HG02763 (cell line): ENCODE measurements at regions not wholly inside any gene's neighbourhood (a gene's known extent, or its start where the extent isn't known, plus 50 kb on each side); places are given as distances from the start of the nearest gene placed in this dataset.
"Not testable (repeated sequence)": the region's sequence is repeated elsewhere in the genome, so short reads cannot be mapped to it uniquely, and the experiment has no call there.

Experiments
- ATAC-seq: cut with Tn5 transposase; IDR thresholded peaks from one replicate; pipeline ENCODE4 v1.9.1; 2021; ENCODE audit warnings: mild to moderate bottlenecking, moderate library complexity; ENCODE audit not compliant: unreplicated experiment

DNA sequence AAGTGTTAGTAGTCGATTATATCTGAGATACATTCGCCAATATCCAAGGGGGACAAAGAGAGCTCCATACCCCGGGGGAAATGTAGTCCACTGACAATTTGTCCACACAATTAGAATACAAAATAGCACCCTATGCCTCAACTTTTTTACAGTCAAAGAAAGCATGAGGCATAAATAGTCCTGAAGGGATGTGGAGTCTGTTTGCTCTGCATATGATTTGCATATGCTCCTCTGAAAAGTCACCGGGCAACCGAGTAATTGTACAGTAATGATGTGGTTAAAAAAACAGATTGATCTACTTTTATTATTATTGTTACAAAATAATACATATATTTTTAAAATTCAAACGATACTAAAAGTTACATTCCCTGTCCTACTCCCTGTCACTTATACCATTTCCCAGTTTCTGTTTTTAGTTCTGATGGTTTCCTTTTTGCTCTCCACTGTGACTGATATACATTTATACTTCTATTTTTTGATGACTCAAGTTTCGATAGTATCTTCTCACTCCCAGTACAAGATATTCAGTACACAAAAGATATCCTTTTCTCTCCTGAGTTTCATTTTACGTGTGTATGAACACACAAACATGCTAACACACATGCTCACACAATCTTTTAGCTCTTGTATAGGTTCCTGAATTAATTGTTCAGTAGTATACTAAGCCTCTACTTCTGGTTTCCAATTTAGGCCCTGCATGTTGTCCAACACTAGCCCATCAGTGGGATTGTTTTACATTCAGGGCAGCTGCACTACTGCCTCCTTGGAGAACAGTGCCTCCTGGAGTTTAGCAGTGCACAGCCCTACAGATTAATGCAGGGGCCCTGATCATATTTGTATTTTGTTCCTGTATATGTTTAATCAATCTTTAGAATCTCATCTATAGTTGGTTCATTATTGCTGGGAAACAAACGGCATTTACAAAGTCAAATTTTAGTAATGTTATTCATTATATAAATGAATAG, 130.9 kb downstream of the TES start:
- ATAC-seq = no peak

DNA sequence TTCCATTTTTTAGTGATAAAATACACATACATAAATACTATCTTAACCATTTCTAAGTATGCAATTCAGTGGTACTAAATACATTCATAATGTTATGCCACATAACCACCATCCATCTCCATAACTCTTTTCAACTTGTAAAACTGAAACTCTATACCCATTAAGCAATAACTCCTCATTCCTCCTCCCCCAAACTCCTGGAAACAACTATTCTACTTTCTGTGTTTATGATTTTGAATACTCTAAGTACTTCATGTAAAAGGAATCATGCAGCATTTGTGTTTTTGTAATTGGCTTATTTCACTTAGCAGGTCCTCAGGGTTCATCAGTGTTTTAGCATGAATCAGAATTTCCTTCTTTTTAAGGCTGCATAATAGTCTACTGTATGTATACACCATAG, 131.8 kb downstream of the TES start:
- no peak for ATAC-seq

DNA sequence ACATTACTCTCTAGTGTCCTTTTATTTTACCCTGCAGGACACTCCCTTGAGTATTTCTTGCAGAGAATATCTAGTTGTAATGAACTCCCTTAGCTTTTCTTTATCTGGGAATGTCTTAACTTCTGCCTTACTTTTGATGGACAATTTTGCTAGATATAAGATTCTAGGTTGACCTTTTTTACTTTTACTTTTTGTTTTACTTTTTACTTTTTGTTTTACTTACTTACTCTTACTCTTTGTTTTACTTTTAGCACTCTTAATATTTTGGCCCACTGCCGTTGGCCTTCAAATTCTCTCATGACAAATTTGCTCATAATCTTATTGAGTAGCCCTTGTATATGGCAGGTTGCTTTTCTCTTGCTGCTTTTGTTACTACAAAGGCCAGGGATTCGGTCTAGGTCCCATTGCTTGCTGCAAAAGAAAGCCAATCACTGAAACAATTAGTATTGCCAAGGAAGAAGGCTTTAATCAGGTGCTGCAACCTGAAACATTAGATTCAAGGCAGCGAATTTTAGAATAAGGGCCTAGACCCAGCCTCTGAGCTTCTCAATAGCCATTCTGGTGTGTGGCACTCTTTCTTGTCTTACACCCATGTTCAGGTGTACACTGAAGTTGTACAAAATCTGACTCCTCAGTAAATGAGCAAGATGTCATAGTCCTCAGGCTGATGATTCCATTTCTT, 137.0 kb downstream of the TES start:
- ATAC-seq = no peak

DNA sequence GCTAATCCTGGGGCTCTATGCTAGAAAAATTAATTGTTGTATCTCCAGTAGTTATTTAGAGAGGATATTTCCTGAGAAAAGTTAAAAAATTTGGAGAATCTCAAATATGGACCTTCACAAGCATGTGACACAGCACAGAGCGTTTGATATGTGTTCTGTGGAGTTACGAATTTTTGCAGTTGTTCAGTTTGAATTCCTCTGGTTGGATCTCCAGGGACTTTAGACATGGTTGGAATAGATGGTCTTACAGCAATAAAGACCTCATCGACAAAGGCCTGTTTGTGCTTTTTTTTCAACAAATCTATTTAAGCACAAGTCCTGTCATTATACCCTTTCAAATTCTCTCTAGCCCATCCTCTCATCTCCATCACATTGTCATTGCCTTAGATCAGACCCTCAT, 138.0 kb downstream of the TES start:
- ATAC-seq = no peak

DNA sequence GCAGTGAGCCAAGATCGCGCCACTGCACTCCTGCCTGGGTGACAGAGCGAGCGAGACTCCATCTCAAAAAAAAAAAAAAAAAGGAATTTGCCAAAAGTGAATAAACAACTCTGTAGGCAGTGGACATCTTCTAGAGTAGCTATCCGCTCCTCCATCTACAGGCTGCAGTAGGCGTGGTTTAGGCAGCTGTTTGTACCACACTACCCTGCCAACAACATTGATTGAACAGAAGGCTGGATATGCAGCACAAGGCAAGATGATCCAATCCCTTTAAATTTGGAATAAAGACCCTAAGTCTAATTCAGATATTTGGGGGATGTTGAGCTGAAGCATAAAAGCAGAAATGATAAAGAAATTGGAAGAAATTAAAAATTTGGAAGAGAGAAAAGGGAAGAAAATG, 141.6 kb downstream of the TES start:
- no peak for ATAC-seq

DNA sequence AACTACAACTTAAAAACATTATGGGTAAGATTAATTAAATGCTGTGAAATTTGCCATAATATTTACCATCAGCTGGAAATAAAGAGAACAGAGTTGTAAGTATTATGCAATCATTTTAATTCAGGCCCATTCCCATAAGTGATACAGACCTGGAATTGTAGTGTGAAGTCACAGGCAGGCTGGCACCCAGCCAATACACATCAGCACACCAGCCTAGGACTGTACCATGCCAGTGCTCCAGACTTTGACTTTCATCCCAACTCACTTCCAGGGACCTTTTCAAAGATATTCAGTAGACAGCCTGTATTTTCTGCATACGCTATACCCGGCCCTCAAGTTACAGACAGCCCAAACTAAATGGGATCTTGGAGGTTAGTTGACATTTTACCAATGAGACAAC, 143.3 kb downstream of the TES start:
- no peak for ATAC-seq

DNA sequence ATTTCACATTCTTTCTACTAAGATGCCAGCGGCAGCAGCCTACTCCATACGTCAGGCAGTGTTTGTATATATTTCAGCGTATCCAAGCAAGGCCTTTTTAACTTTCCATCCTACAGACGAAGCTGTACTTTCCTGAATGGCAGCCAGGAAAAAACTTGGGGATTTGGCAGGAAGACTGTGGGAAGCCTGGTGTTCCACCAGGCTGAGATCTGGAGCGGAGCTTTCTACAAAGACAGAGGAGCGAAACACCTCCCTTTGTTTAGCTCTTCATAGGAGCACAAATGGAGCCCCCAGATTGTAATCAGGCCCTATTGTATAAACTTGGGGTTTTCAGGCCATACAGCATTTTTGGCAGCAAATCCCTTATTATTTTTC, 143.8 kb downstream of the TES start:
- ATAC-seq = no peak

DNA sequence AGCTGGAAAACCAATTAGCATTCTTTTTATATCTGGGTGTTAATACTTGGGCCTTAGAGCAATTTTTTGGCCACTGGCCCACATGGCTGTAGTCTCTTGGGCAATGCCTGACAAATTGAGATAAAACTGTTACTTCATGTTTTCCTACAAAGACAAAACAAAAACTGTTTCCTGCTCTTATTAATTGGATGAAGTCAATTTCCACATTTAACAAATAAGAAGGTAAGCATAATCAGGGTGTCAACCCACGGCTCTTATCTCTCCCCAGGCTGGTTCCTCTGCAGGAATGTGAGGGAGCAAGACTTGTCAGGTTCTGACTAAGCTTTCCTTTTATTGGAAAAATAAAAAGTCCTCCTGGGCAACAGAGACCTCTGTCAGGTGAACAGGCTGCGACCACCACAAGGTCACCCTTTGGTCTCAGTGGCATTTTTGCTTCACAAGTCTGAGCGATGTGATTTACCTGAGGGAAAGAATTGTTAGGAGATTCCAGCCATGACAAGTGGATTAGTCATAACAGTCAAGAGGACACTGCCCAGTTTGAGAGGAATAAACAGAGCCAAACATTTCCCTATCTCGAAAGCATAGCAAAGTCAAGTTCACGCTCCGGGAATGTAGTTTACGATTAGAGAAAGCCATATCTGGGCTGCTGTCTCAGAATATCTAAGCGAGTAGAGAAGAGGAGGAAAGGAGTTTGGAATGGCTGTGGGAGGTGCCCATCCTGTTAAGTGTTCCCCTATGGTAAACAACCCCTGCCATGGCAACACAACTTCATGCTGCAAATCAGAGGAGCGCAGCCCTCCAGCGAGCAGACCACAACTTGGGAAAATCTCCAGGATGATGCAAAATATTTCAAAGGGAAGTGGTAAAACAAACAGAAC, 144.4 kb downstream of the TES start:
- ATAC-seq = no peak

DNA sequence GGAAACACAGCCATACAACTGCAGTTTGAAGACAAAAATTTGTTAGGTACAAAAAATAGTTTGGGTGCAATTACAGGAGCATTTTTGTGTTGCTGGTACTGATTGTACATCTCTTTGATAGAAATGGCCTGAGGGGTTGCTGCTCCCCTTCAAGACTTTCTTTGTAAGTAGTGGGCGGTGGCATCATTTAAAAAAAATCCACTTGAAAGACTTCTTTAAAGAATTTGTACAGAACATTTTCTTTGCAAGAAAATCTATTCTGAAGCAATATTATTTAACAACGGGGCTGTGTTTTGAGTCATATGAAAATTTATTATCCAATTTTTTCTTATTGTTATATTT, 144.1 kb upstream of the CAV2 start:
- no peak for ATAC-seq

DNA sequence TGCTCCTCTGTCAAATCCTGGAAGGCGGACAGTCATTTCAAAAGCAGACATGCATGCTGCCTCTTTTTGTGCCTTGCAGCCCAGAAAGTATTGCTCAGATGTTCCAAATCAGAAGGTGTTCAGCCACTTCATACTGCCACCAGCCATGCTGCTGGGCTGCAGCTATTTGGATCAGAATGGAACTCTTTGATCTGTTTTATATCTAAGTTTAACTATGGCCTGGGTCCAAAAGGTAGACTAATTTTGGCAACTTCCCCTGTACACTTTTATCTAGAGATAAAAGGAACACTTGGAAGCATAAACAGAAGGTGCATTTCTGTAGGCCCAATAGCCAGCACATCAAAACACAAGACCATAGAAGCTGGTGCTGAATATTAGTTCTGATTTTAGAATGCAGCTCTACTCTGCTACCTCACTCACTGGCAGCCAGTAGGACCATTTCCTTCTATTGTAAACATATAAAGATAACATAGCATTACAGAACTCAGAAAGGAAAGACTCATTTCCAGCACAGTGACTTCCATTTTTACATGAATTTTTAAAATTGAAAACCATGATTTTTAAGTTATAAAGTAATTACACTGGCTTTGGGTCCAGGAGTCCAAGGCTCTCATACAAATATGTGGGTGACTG, 143.1 kb upstream of the CAV2 start:
- no peak for ATAC-seq

DNA sequence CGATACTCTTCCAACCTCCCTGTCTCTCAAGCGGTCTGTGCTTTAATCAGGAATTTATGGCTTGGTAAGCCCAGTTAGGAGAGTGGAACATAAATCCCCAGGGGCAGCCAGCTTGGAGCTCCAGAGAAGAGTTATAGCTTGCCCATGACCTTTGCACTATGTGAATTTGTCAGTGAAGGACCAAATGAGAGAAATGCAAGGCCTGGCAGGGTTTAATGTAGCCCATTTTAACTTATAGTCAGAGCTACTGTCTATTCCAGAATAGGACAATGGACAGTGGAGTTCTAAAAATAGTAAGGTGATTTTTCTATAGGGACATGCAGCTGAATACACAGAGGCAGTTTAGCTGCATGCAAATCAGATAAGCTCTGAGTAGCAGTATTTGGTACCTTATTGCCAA, 142.6 kb upstream of the CAV2 start:
- ATAC-seq = no peak

DNA sequence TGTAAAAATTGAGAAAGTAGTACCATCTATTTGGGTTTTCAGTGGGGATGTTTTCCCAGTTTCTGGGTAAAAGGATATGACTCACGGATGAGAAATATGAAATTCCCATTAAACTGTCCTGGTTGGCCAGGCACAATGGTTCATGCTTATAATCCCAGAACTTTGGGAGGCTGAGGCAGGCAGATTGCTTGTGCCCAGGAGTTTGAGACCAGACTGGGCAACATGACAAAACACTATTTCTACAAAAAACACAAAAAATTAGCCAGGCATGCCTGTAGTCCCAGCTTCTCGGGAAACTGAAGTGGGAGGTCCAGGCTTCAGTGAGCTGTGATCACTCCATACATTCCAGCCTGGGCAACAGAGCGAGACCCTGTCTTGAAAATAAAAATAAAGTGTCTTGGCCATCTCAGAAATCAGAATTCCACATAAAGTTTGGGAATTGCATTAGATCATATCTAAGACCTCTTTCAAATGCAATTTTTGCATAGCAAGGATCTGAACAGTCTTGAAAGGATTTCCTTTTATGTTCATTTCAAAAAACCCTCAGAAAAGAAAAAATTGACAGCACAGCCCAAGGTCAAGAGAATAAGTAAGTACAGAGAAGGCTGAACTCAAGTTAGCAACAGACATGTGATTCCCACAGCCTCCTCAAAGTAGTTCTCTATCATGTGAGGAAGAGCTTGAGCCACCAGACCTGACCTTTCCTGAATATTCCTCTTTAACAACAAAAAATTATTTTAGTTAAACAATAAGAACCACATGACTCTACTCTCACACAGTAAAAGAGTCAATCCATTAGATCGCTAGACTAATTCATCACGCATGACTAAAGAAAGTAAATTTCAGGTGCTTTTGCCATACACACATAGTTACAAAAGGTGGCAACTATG, 141.5 kb upstream of the CAV2 start:
- no peak for ATAC-seq

DNA sequence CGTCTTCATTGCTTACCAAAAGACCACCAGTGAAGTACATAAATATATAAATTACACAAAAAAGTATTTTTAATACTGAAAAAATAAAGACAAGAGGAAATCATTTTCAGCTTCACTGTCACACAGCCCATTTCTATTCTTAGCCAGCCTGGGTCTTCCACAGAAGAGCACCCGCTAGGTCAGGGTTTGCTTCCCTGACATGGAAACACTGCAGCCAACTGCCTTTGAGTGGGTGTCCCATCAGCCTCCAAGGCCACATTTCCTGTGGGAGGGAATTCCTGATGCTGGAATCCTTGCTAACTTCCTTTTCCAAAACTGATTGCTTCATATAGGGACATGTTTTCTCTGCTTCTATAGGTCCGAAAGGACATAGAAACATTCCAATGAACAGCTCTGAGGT, 137.8 kb upstream of the CAV2 start:
- no peak for ATAC-seq

DNA sequence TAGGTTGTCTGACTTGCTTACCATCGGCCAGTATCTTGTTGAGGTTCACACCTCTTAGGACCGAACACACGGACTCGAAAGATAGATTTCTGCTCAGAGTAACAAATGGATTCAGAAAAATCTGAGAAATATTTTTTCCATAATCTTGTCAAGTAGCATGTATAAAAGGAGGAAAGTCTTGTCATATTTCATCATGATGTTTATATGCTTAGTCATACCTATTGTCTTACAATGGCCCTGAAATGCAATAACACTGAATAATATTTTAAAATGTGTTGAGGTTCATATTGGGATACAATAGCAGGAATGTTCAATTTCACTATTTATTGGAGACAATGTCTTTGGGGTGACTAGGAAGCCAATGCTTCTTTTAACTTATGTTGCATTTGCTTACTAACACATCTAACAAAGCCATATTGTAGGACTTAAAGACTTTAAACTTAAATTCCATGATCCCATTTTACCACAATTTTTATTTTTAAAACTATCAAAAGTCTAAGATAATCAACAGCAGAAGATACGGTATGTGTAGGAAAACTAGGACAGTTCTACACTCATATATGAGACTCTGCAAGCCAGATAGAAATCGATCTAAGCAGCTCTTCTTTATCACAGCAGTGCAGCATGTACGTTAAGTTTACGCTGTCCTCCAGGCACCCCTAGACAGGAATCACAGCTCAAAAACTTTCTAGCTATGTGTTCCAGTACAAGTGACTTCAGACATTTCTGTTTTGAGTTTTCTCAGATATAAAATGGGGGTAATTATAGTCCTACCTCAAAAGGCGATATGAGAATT, 135.7 kb upstream of the CAV2 start:
- ATAC-seq = no peak

DNA sequence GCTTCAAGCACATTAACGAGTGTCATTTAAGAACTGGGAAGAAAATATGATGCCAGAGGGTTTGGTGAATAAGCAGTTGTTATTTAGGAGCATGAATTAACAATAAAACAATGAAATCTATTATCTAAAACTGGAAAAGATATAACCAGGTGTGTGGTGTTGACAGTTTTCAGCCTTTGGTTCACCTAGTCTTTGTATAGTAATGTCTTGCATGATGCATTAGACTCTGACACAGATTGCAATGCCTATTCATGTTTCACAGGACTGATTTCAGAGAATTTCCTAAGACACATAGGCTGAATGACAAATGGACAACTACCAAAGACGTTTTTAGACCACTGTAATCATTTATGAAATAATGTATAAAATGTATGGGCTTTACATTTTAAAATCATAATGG, 135.1 kb upstream of the CAV2 start:
- ATAC-seq = no peak

DNA sequence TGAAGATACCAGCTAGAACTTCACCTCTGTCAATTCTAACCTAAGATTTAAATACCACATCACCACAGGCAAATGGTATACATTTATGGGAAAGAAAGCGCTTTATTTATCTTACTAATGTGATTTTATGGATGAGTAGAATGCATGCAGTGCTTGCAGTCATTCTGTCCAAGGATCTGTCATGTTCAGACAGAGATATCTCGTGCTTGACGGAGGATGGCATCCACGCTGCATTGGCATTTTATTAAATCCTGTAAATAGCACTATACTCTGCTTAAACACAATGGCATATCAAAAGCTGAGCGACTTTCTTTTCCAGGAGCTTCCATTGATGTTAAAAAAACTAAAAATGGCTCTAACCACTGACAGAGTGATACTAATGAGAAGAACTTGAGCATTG, 133.7 kb upstream of the CAV2 start:
- no peak for ATAC-seq

DNA sequence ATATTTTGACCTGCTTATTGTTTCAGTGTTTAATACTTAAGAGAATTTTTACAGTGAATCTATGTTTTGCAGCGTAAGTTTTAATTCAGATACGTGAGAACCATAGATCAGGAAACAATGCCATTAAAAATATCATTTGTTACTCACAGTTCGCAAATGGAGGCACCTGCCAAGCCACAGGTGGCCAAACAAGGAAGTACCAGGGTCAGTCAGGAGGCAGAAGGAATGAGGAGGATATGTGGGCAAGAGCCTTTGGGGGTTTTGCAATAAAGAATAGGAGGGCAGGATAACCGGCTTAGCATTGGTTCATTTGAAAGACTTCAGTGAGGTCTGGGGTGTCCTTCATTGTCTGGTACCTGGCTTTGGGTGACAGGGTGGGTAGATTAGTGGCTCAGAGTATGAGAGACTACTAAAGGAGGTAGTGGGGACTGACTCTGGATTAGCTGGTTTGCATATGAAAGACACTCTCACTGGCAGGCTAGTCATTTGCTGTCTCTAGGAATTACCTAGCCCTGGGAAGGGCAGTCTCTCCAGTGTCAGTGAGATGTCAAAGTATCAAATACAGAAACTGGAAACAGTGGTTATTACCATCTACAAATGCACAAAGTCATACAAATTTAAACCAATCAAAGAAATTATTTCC, 132.2 kb upstream of the CAV2 start:
- no peak for ATAC-seq

DNA sequence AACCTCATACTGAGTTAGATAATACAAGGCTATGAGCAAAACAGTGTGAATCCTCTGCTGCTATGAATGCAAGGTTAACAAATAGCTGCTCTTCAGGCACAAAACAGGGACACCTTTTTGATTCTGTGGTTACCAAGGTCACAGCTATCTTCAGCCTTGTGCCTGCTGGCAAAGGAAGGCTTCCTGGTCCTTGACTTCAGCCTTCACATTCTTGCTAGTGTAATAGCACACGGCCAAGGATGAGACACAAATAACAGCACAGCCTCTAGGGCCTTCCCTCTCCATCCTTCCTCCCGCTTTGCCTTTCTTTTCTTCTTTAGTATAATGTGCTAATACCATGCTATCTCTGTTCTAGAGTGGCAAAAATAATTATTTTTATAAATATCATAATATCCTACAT, 130.6 kb upstream of the CAV2 start:
- no peak for ATAC-seq

DNA sequence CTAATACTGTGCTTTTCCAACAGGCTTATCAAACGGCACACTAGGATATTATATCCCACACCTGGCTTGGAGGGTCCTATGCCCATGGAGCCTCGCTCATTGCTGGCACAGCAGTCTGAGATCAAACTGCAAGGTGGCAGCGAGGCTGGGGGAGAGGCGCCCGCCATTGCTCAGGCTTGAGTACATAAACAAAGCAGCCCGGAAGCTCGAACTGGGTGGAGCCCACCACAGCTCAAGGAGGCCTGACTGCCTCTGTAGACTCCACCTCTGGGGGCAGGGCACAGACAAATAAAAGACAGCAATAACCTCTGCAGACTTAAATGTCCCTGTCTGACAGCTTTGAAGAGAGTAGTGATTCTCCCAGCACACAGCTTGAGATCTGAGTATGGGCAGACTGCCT, 128.0 kb upstream of the CAV2 start:
- ATAC-seq = not testable (repeated sequence)
